ENCODE measurements at regions not wholly inside any gene's neighbourhood (a gene's known extent, or its start where the extent isn't known, plus 50 kb on each side); places are given as distances from the start of the nearest gene placed in this dataset.

- no peak overlapping the region for H3K27ac ChIP-seq (ENCODE audit: low read length)
- no peaks in the 10 kb centered on the region for H3K9me3 ChIP-seq (ENCODE audit: control insufficient read depth, low read depth, low read length)
- no peaks in the 10 kb centered on the region for H3K4me1 ChIP-seq (ENCODE audit: control insufficient read depth, low read depth, low read length)
- H3K27me3 ChIP-seq (ENCODE audit: control insufficient read depth, insufficient read depth, low read length) = no peaks in the 10 kb centered on the region
- no peak overlapping the region for H3K4me3 ChIP-seq (ENCODE audit: low read length)
- H3K9ac ChIP-seq (ENCODE audit: low read length) = no peak overlapping the region
- no peaks in the 10 kb centered on the region for H3K36me3 ChIP-seq (ENCODE audit: control insufficient read depth, low read depth, low read length)
Measured at GRCh38 chr1:37085393-37085792, 51.1 kb upstream of the GRIK3 start.

GRCh38 chr1:37089750-37090149, 55.4 kb upstream of the GRIK3 start:
- Histone ChIP-seq H3K9me3 (ENCODE audit: control insufficient read depth, low read depth, low read length) (no peaks in the 10 kb centered on the region), H3K4me3 (ENCODE audit: low read length) (no peak overlapping the region), H3K27ac (ENCODE audit: low read length) (no peak overlapping the region), H3K4me1 (ENCODE audit: control insufficient read depth, low read depth, low read length) (no peaks in the 10 kb centered on the region), H3K9ac (ENCODE audit: low read length) (no peak overlapping the region), H3K27me3 (ENCODE audit: control insufficient read depth, insufficient read depth, low read length) (no peaks in the 10 kb centered on the region), H3K36me3 (ENCODE audit: control insufficient read depth, low read depth, low read length) (no peaks in the 10 kb centered on the region)

GRCh38 chr1:37090671-37091070, 56.4 kb upstream of the GRIK3 start:
- Histone ChIP-seq H3K36me3 (ENCODE audit: control insufficient read depth, low read depth, low read length) (no peaks in the 10 kb centered on the region), H3K9me3 (ENCODE audit: control insufficient read depth, low read depth, low read length) (no peaks in the 10 kb centered on the region), H3K27ac (ENCODE audit: low read length) (no peak overlapping the region), H3K4me3 (ENCODE audit: low read length) (no peak overlapping the region), H3K9ac (ENCODE audit: low read length) (no peak overlapping the region), H3K4me1 (ENCODE audit: control insufficient read depth, low read depth, low read length) (no peaks in the 10 kb centered on the region), H3K27me3 (ENCODE audit: control insufficient read depth, insufficient read depth, low read length) (no peaks in the 10 kb centered on the region)

GRCh38 chr1:37092937-37093336, 58.6 kb upstream of the GRIK3 start:
- Histone ChIP-seq H3K36me3 (ENCODE audit: control insufficient read depth, low read depth, low read length) (no peaks in the 10 kb centered on the region), H3K27ac (ENCODE audit: low read length) (no peak overlapping the region), H3K9me3 (ENCODE audit: control insufficient read depth, low read depth, low read length) (no peaks in the 10 kb centered on the region), H3K4me3 (ENCODE audit: low read length) (no peak overlapping the region), H3K9ac (ENCODE audit: low read length) (no peak overlapping the region), H3K4me1 (ENCODE audit: control insufficient read depth, low read depth, low read length) (no peaks in the 10 kb centered on the region), H3K27me3 (ENCODE audit: control insufficient read depth, insufficient read depth, low read length) (no peaks in the 10 kb centered on the region)

- Histone ChIP-seq H3K36me3 (ENCODE audit: control insufficient read depth, low read depth, low read length) (no peaks in the 10 kb centered on the region), H3K27ac (ENCODE audit: low read length) (no peak overlapping the region), H3K27me3 (ENCODE audit: control insufficient read depth, insufficient read depth, low read length) (no peaks in the 10 kb centered on the region), H3K4me3 (ENCODE audit: low read length) (no peak overlapping the region), H3K4me1 (ENCODE audit: control insufficient read depth, low read depth, low read length) (no peaks in the 10 kb centered on the region), H3K9ac (ENCODE audit: low read length) (no peak overlapping the region), H3K9me3 (ENCODE audit: control insufficient read depth, low read depth, low read length) (no peaks in the 10 kb centered on the region)
Measured at GRCh38 chr1:37094302-37094701, 60.0 kb upstream of the GRIK3 start.

GRCh38 chr1:37096523-37096922, 62.2 kb upstream of the GRIK3 start:
- H3K9ac ChIP-seq (ENCODE audit: low read length) = no peak overlapping the region
- H3K4me3 ChIP-seq (ENCODE audit: low read length) = no peak overlapping the region
- H3K4me1 ChIP-seq (ENCODE audit: control insufficient read depth, low read depth, low read length) = no peaks in the 10 kb centered on the region
- no peaks in the 10 kb centered on the region for H3K9me3 ChIP-seq (ENCODE audit: control insufficient read depth, low read depth, low read length)
- no peaks in the 10 kb centered on the region for H3K27me3 ChIP-seq (ENCODE audit: control insufficient read depth, insufficient read depth, low read length)
- no peaks in the 10 kb centered on the region for H3K36me3 ChIP-seq (ENCODE audit: control insufficient read depth, low read depth, low read length)
- H3K27ac ChIP-seq (ENCODE audit: low read length) = no peak overlapping the region

- no peaks in the 10 kb centered on the region for H3K4me1 ChIP-seq (ENCODE audit: control insufficient read depth, low read depth, low read length)
- H3K27ac ChIP-seq (ENCODE audit: low read length) = no peak overlapping the region
- H3K27me3 ChIP-seq (ENCODE audit: control insufficient read depth, insufficient read depth, low read length) = no peaks in the 10 kb centered on the region
- no peak overlapping the region for H3K9ac ChIP-seq (ENCODE audit: low read length)
- no peaks in the 10 kb centered on the region for H3K9me3 ChIP-seq (ENCODE audit: control insufficient read depth, low read depth, low read length)
- no peak overlapping the region for H3K4me3 ChIP-seq (ENCODE audit: low read length)
- H3K36me3 ChIP-seq (ENCODE audit: control insufficient read depth, low read depth, low read length) = no peaks in the 10 kb centered on the region
Measured at GRCh38 chr1:37097731-37098130, 63.4 kb upstream of the GRIK3 start.

GRCh38 chr1:37098237-37098636, 63.9 kb upstream of the GRIK3 start:
- H3K4me1 ChIP-seq (ENCODE audit: control insufficient read depth, low read depth, low read length) = no peaks in the 10 kb centered on the region
- H3K27me3 ChIP-seq (ENCODE audit: control insufficient read depth, insufficient read depth, low read length) = no peaks in the 10 kb centered on the region
- H3K36me3 ChIP-seq (ENCODE audit: control insufficient read depth, low read depth, low read length) = no peaks in the 10 kb centered on the region
- H3K27ac ChIP-seq (ENCODE audit: low read length) = no peak overlapping the region
- H3K9me3 ChIP-seq (ENCODE audit: control insufficient read depth, low read depth, low read length) = no peaks in the 10 kb centered on the region
- H3K4me3 ChIP-seq (ENCODE audit: low read length) = no peak overlapping the region
- no peak overlapping the region for H3K9ac ChIP-seq (ENCODE audit: low read length)

GRCh38 chr1:37100310-37100709, 66.0 kb upstream of the GRIK3 start:
- Histone ChIP-seq H3K9me3 (ENCODE audit: control insufficient read depth, low read depth, low read length) (no peaks in the 10 kb centered on the region), H3K27me3 (ENCODE audit: control insufficient read depth, insufficient read depth, low read length) (no peaks in the 10 kb centered on the region), H3K9ac (ENCODE audit: low read length) (no peak overlapping the region), H3K4me1 (ENCODE audit: control insufficient read depth, low read depth, low read length) (no peaks in the 10 kb centered on the region), H3K36me3 (ENCODE audit: control insufficient read depth, low read depth, low read length) (no peaks in the 10 kb centered on the region), H3K4me3 (ENCODE audit: low read length) (no peak overlapping the region), H3K27ac (ENCODE audit: low read length) (no peak overlapping the region)

GRCh38 chr1:37102656-37103382, 68.5 kb upstream of the GRIK3 start:
- no peak overlapping the region for H3K27ac ChIP-seq (ENCODE audit: low read length)
- no peak overlapping the region for H3K4me3 ChIP-seq (ENCODE audit: low read length)
- no peaks in the 10 kb centered on the region for H3K4me1 ChIP-seq (ENCODE audit: control insufficient read depth, low read depth, low read length)
- no peaks in the 10 kb centered on the region for H3K36me3 ChIP-seq (ENCODE audit: control insufficient read depth, low read depth, low read length)
- no peaks in the 10 kb centered on the region for H3K27me3 ChIP-seq (ENCODE audit: control insufficient read depth, insufficient read depth, low read length)
- H3K9ac ChIP-seq (ENCODE audit: low read length) = no peak overlapping the region
- H3K9me3 ChIP-seq (ENCODE audit: control insufficient read depth, low read depth, low read length) = no peaks in the 10 kb centered on the region

- no peak overlapping the region for H3K9ac ChIP-seq (ENCODE audit: low read length)
- H3K9me3 ChIP-seq (ENCODE audit: control insufficient read depth, low read depth, low read length) = no peaks in the 10 kb centered on the region
- H3K27me3 ChIP-seq (ENCODE audit: control insufficient read depth, insufficient read depth, low read length) = no peaks in the 10 kb centered on the region
- no peaks in the 10 kb centered on the region for H3K36me3 ChIP-seq (ENCODE audit: control insufficient read depth, low read depth, low read length)
- no peak overlapping the region for H3K27ac ChIP-seq (ENCODE audit: low read length)
- H3K4me1 ChIP-seq (ENCODE audit: control insufficient read depth, low read depth, low read length) = no peaks in the 10 kb centered on the region
- H3K4me3 ChIP-seq (ENCODE audit: low read length) = no peak overlapping the region
Measured at GRCh38 chr1:37105911-37106310, 71.6 kb upstream of the GRIK3 start.

- Histone ChIP-seq H3K27me3 (ENCODE audit: control insufficient read depth, insufficient read depth, low read length) (no peaks in the 10 kb centered on the region), H3K9me3 (ENCODE audit: control insufficient read depth, low read depth, low read length) (no peaks in the 10 kb centered on the region), H3K9ac (ENCODE audit: low read length) (no peak overlapping the region), H3K4me1 (ENCODE audit: control insufficient read depth, low read depth, low read length) (no peaks in the 10 kb centered on the region), H3K4me3 (ENCODE audit: low read length) (no peak overlapping the region), H3K36me3 (ENCODE audit: control insufficient read depth, low read depth, low read length) (no peaks in the 10 kb centered on the region), H3K27ac (ENCODE audit: low read length) (no peak overlapping the region)
Measured at GRCh38 chr1:37107153-37107907, 73.0 kb upstream of the GRIK3 start.
